22Rv1 (cell line): ENCODE measurements at regions not wholly inside any gene's neighbourhood (a gene's known extent, or its start where the extent isn't known, plus 50 kb on each side); places are given as distances from the start of the nearest gene placed in this dataset.

Experiments
- ZFX ChIP-seq: fragments of 450-650 bp; IDR thresholded peaks from 2 replicates; pipeline ENCODE4 v1.6.1; 2017; ENCODE audit warnings: antibody characterized with exemption, borderline replicate concordance
- TF ChIP-seq, protein P1 (sequence below): fragments of 450-650 bp; IDR thresholded peaks from 2 replicates; pipeline ENCODE4 v1.5.1; 2017; ENCODE audit warnings: mild to moderate bottlenecking

- TF ChIP-seq, protein P1, sequence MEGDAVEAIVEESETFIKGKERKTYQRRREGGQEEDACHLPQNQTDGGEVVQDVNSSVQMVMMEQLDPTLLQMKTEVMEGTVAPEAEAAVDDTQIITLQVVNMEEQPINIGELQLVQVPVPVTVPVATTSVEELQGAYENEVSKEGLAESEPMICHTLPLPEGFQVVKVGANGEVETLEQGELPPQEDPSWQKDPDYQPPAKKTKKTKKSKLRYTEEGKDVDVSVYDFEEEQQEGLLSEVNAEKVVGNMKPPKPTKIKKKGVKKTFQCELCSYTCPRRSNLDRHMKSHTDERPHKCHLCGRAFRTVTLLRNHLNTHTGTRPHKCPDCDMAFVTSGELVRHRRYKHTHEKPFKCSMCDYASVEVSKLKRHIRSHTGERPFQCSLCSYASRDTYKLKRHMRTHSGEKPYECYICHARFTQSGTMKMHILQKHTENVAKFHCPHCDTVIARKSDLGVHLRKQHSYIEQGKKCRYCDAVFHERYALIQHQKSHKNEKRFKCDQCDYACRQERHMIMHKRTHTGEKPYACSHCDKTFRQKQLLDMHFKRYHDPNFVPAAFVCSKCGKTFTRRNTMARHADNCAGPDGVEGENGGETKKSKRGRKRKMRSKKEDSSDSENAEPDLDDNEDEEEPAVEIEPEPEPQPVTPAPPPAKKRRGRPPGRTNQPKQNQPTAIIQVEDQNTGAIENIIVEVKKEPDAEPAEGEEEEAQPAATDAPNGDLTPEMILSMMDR, result no peak
- TF ChIP-seq ZFX, result no peak
Measured at GRCh38 chr10:118148247-118148646, 101.5 kb upstream of the RAB11FIP2 start.
